HL-60 (cell line): ENCODE measurements at regions not wholly inside any gene's neighbourhood (a gene's known extent, or its start where the extent isn't known, plus 50 kb on each side); places are given as distances from the start of the nearest gene placed in this dataset.

Experiments used
- DNase-seq, 2 experiments: peaks; one replicate each; pipeline ENCODE4 v3.0.0-alpha.2; 2010 to 2020; ENCODE audit warnings: low read depth in 1 of 2, low spot score in 1 of 2
- H3K27ac ChIP-seq: fragments of 250-450 bp; sonication (Bioruptor Pico); replicated peaks from 2 replicates; pipeline ENCODE4 v1.5.1; 2020; ENCODE audit warnings: mild to moderate bottlenecking, moderate library complexity
- H3K27me3 ChIP-seq: fragments of 250-450 bp; sonication (Bioruptor Pico); 2 replicates; pipeline ENCODE4 v1.5.1; 2021; ENCODE audit warnings: mild to moderate bottlenecking, moderate library complexity; ENCODE audit not compliant: insufficient read depth, poor library complexity, severe bottlenecking
- H3K4me3 ChIP-seq: replicated peaks from 2 replicates; pipeline ENCODE4 v1.5.1; 2011; ENCODE audit warnings: mild to moderate bottlenecking, control low read depth, low read length; ENCODE audit not compliant: insufficient read depth
- CTCF ChIP-seq: IDR thresholded peaks from one replicate; pipeline ENCODE4 v1.5.1; 2011; ENCODE audit warnings: low read length, control low read depth, inconsistent platforms; ENCODE audit not compliant: insufficient read depth
- GABPA ChIP-seq: IDR thresholded peaks from 2 replicates; pipeline ENCODE4 v1.6.1; 2012; ENCODE audit warnings: low read depth
- POLR2AphosphoS5 ChIP-seq: IDR thresholded peaks from 2 replicates; pipeline ENCODE4 v1.6.1; 2012; ENCODE audit warnings: low read depth
- REST ChIP-seq: IDR thresholded peaks from 2 replicates; pipeline ENCODE4 v1.6.1; 2012; ENCODE audit warnings: low read depth; ENCODE audit not compliant: insufficient replicate concordance
- SPI1 ChIP-seq: IDR thresholded peaks from 2 replicates; pipeline ENCODE4 v1.6.1; 2012; ENCODE audit warnings: low read depth, mild to moderate bottlenecking, borderline replicate concordance

DNA sequence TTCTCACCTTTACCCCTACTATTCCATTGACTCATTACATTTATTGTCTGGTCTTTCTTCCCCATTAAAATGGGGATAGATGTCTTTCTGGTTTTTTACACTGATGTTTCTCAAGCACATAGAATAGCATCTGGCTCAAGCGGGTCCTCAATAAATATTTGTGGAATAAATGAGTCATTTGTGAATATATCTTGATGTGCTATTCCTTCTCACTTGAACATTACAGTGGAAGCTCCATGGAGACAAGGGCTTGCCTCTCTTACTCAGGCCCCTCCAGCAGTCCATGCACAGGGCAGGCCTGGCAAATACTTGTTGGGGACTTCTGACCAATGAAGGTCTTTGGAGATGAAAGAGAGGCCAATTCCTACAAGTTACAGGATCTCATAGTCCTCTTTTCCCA lies 151.7 kb upstream of the TAS2R1 start:
- H3K27ac ChIP-seq = no peak overlapping the region
- no peak for TF ChIP-seq SPI1
- no peak for TF ChIP-seq CTCF
- TF ChIP-seq POLR2AphosphoS5 = no peak
- TF ChIP-seq GABPA = no peak
- TF ChIP-seq REST = no peak
- no peak for DNase-seq
- no peaks in the 10 kb centered on the region for H3K27me3 ChIP-seq
- no peak overlapping the region for H3K4me3 ChIP-seq

- DNase-seq = no peak
- no peaks in the 10 kb centered on the region for H3K27me3 ChIP-seq
- TF ChIP-seq SPI1 (no peak), GABPA (no peak), CTCF (no peak), REST (no peak), POLR2AphosphoS5 (no peak)
- H3K27ac ChIP-seq = no peak overlapping the region
- H3K4me3 ChIP-seq = no peak overlapping the region
Observed at GRCh38 chr5:9781275-9781674, 151.1 kb upstream of the TAS2R1 start.

GRCh38 chr5:9780501-9780900 lies 150.3 kb upstream of the TAS2R1 start:
- Histone ChIP-seq H3K27me3 (no peaks in the 10 kb centered on the region), H3K4me3 (no peak overlapping the region), H3K27ac (no peak overlapping the region)
- DNase-seq = no peak
- TF ChIP-seq POLR2AphosphoS5 (no peak), GABPA (no peak), CTCF (no peak), REST (no peak), SPI1 (no peak)
